NCI-H2107 treated with DMSO at 0.1 percent for 48 hours (cell line): ENCODE measurements at regions not wholly inside any gene's neighbourhood (a gene's known extent, or its start where the extent isn't known, plus 50 kb on each side); places are given as distances from the start of the nearest gene placed in this dataset.

Experiments used
- DNase-seq: peaks from one replicate; lab custom pipeline; 2025; ENCODE audit not compliant: unreplicated experiment; lab: John Stamatoyannopoulos, UW

GRCh38 chr11:95494856-95495255 lies 263.9 kb upstream of the SESN3 start:
- no peak for DNase-seq

GRCh38 chr11:95494167-95494566 lies 263.2 kb upstream of the SESN3 start:
- DNase-seq: no peak

GRCh38 chr11:95490625-95491024 lies 259.6 kb upstream of the SESN3 start:
- DNase-seq: no peak

- DNase-seq: no peak
Measured at GRCh38 chr11:95487938-95488337, 256.9 kb upstream of the SESN3 start.

GRCh38 chr11:95487391-95487790 lies 256.4 kb upstream of the SESN3 start:
- DNase-seq: no peak

- DNase-seq: no peak
Measured at GRCh38 chr11:95486979-95487378, 256.0 kb upstream of the SESN3 start.

GRCh38 chr11:95486466-95486865 lies 255.5 kb upstream of the SESN3 start:
- DNase-seq: no peak

GRCh38 chr11:95485115-95485900 lies 254.3 kb upstream of the SESN3 start:
- DNase-seq: no peak

GRCh38 chr11:95483339-95483738 lies 252.3 kb upstream of the SESN3 start:
- no peak for DNase-seq

- no peak for DNase-seq
Measured at GRCh38 chr11:95478003-95478402, 247.0 kb upstream of the SESN3 start.

- no peak for DNase-seq
Measured at GRCh38 chr11:95469258-95469657, 238.3 kb upstream of the SESN3 start.

GRCh38 chr11:95466416-95466815 lies 235.4 kb upstream of the SESN3 start:
- no peak for DNase-seq

GRCh38 chr11:95465887-95466286 lies 234.9 kb upstream of the SESN3 start:
- no peak for DNase-seq

- DNase-seq: no peak
Measured at GRCh38 chr11:95461858-95462257, 230.9 kb upstream of the SESN3 start.

GRCh38 chr11:95461348-95461747 lies 230.3 kb upstream of the SESN3 start:
- no peak for DNase-seq

GRCh38 chr11:95459291-95460042 lies 228.5 kb upstream of the SESN3 start:
- DNase-seq: no peak

GRCh38 chr11:95456714-95457491 lies 225.9 kb upstream of the SESN3 start:
- no peak for DNase-seq

GRCh38 chr11:95455228-95455970 lies 224.4 kb upstream of the SESN3 start:
- DNase-seq: no peak

- peak; percentile 69 for DNase-seq
Measured at GRCh38 chr11:95453616-95454171, 222.7 kb upstream of the SESN3 start.

GRCh38 chr11:95451682-95452081 lies 220.7 kb upstream of the SESN3 start:
- DNase-seq: no peak

- DNase-seq: no peak
Measured at GRCh38 chr11:95451261-95451660, 220.3 kb upstream of the SESN3 start.
